GM23248 (cell line): ENCODE measurements at regions not wholly inside any gene's neighbourhood (a gene's known extent, or its start where the extent isn't known, plus 50 kb on each side); places are given as distances from the start of the nearest gene placed in this dataset.

Source experiments
- EZH2 ChIP-seq: fragments of 200-600 bp; sonication (generic); IDR thresholded peaks from 2 replicates; pipeline ENCODE4 v1.6.1; 2018; ENCODE audit warnings: antibody characterized with exemption, mild to moderate bottlenecking; ENCODE audit not compliant: insufficient read depth, poor library complexity, severe bottlenecking
- EZH2phosphoT487 ChIP-seq: fragments of 200-600 bp; sonication (generic); IDR thresholded peaks from 2 replicates; pipeline ENCODE4 v1.6.1; 2018; ENCODE audit warnings: antibody characterized with exemption, moderate library complexity, mild to moderate bottlenecking, low read depth; ENCODE audit not compliant: insufficient read depth

GRCh38 chr12:111091051-111091450 is 170.7 kb upstream of the MYL2 start:
- TF ChIP-seq EZH2 (no peak), EZH2phosphoT487 (no peak)
